K562 (cell line): ENCODE measurements at regions not wholly inside any gene's neighbourhood (a gene's known extent, or its start where the extent isn't known, plus 50 kb on each side); places are given as distances from the start of the nearest gene placed in this dataset.

Experiments used
- ATAC-seq: fragments of 200-7000 bp; cut with Tn5 transposase; 3 replicates; pipeline ENCODE4 v1.9.1; 2020; ENCODE audit warnings: moderate library complexity
- BruUV-seq: library from RNA; stranded (reverse); fragments of 400-500 nt; replicated peaks from 2 replicates; lab custom pipeline; 2021; lab: Mats Ljungman, UMichigan
- CTCF ChIA-PET: fragments of 300-600 bp; formaldehyde crosslinking; extraction: SDS; loops from one replicate; lab custom pipeline; 2021; ENCODE audit warnings: low intra/inter-chr PET ratio; lab: Yijun Ruan, JAX
- POLR2A ChIA-PET: fragments of 300-600, 350-650 bp; sonication (Branson Sonifier 250); formaldehyde crosslinking; extraction: SDS; loops from one replicate; lab custom pipeline; 2021; ENCODE audit warnings: antibody characterized with exemption, inconsistent platforms; lab: Yijun Ruan, JAX
- DNase-seq, 4 experiments: peaks; one replicate each; pipeline versions ENCODE4 v3.0.0 to v3.0.0-alpha.2; 2011 to 2018; ENCODE audit warnings: low spot score in 3 of 4, mixed read lengths in 3 of 4; ENCODE audit errors: extremely low read depth in 1 of 4
- FAIRE-seq: peaks from 2 replicates; lab custom pipeline; 2011; peaks lifted over from hg19 to GRCh38; lab: Jason Lieb, UNC
- H2AFZ ChIP-seq: 2 replicates; pipeline ENCODE4 v1.6.0; 2011; ENCODE audit warnings: low read depth, low read length, control low read depth, inconsistent platforms
- H3K27ac ChIP-seq: fragments of 200-600 bp; 3 replicates; pipeline ENCODE4 v1.8.0; 2011; ENCODE audit warnings: low read depth, mild to moderate bottlenecking, control low read depth, inconsistent platforms, low read length, moderate library complexity, mixed read lengths; ENCODE audit errors: extremely low read depth
- H3K27me3 ChIP-seq, 2 experiments: fragments of 300-600 bp in 1 of 2; 2 replicates in 1 of 2; 3 replicates in 1 of 2; pipeline versions ENCODE4 v1.6.0 to v1.8.0; 2011; ENCODE audit warnings: inconsistent platforms in 2 of 2, low read length in 2 of 2, mild to moderate bottlenecking in 1 of 2, mixed read lengths in 1 of 2, moderate library complexity in 1 of 2; ENCODE audit not compliant: control insufficient read depth in 2 of 2, insufficient read depth in 2 of 2
- H3K36me3 ChIP-seq: fragments of 300-600 bp; 3 replicates; pipeline ENCODE4 v1.8.0; 2011; ENCODE audit warnings: mild to moderate bottlenecking, low read length, inconsistent platforms; ENCODE audit not compliant: control insufficient read depth, insufficient read depth
- H3K4me1 ChIP-seq, 2 experiments: fragments of 200-600 bp in 1 of 2; replicated peaks in 1 of 2; 2 replicates in 1 of 2; 3 replicates in 1 of 2; pipeline versions ENCODE4 v1.5.1 to v1.8.0; 2011; ENCODE audit warnings: inconsistent platforms in 2 of 2, low read length in 2 of 2, mild to moderate bottlenecking in 1 of 2, mixed read lengths in 1 of 2, moderate library complexity in 1 of 2; ENCODE audit not compliant: control insufficient read depth in 2 of 2, insufficient read depth in 2 of 2
- H3K4me2 ChIP-seq: 2 replicates; pipeline ENCODE4 v1.6.1; 2011; ENCODE audit warnings: low read length, control low read depth, inconsistent platforms, mixed read lengths; ENCODE audit not compliant: insufficient read depth
- H3K4me3 ChIP-seq: fragments of 200-600 bp; sonication (generic), shearing (Covaris generic); 2 replicates; pipeline ENCODE4 v1.5.1; 2016; ENCODE audit warnings: control low read depth, inconsistent platforms
- H3K79me2 ChIP-seq: fragments of 200-600 bp; 3 replicates; pipeline ENCODE4 v1.8.0; 2011; ENCODE audit warnings: low read length, inconsistent platforms; ENCODE audit not compliant: control insufficient read depth, insufficient read depth
- H3K9ac ChIP-seq, 2 experiments: 2 replicates each; pipeline versions ENCODE4 v1.6.0 to v1.6.1; 2011; ENCODE audit warnings: low read depth in 2 of 2, low read length in 2 of 2, control low read depth in 1 of 2, inconsistent platforms in 1 of 2, mild to moderate bottlenecking in 1 of 2, mixed read lengths in 1 of 2; ENCODE audit not compliant: insufficient read depth in 1 of 2
- H3K9me1 ChIP-seq: one replicate; pipeline ENCODE4 v1.6.0; 2011; ENCODE audit warnings: inconsistent platforms, mild to moderate bottlenecking, low read length, moderate library complexity; ENCODE audit not compliant: control insufficient read depth, insufficient read depth
- H3K9me3 ChIP-seq: replicated peaks from 2 replicates; pipeline ENCODE4 v1.5.1; 2011; ENCODE audit warnings: low read depth, low read length, inconsistent platforms; ENCODE audit not compliant: control insufficient read depth, insufficient read depth
- H4K20me1 ChIP-seq: replicated peaks from 2 replicates; pipeline ENCODE4 v1.6.1; 2011; ENCODE audit warnings: low read length, inconsistent platforms, mixed read lengths; ENCODE audit not compliant: control insufficient read depth, insufficient read depth
- ETV5 ChIP-seq: sonication (generic); formaldehyde crosslinking; IDR thresholded peaks from 2 replicates; pipeline ENCODE4 v1.4.0; 2020; ENCODE audit warnings: low read depth, mild to moderate bottlenecking, missing genetic modification reagents
- FOXA3 ChIP-seq, 2 experiments: fragments of 450-650 bp in 1 of 2; sonication (generic) in 1 of 2; formaldehyde crosslinking; IDR thresholded peaks in 1 of 2; conservative IDR thresholded peaks in 1 of 2; 2 replicates each; pipeline versions ENCODE4 v1.4.0 to v1.8.0; 2020 to 2022; ENCODE audit warnings: mild to moderate bottlenecking in 2 of 2, missing genetic modification reagents in 1 of 2
- HDAC3 ChIP-seq: fragments of 450-650 bp; IDR thresholded peaks from 2 replicates; pipeline ENCODE4 v1.6.1; 2018; ENCODE audit warnings: borderline replicate concordance, mild to moderate bottlenecking, moderate library complexity; ENCODE audit not compliant: partially characterized antibody
- MXI1 ChIP-seq: IDR thresholded peaks from 2 replicates; pipeline ENCODE4 v1.6.1; 2011; ENCODE audit warnings: low read depth, mild to moderate bottlenecking, improper control_type of control experiment, low read length
- NCOA1 ChIP-seq: fragments of 450-650 bp; IDR thresholded peaks from 2 replicates; pipeline ENCODE4 v1.6.1; 2016; ENCODE audit warnings: low read depth
- RCOR1 ChIP-seq, 2 experiments: IDR thresholded peaks; 2 replicates each; pipeline ENCODE4 v1.6.1; 2012; ENCODE audit warnings: low read depth in 2 of 2, low read length in 2 of 2, borderline replicate concordance in 1 of 2, improper control_type of control experiment in 1 of 2
- SFPQ ChIP-seq: fragments of 200-400 bp; formaldehyde crosslinking; IDR thresholded peaks from 2 replicates; pipeline ENCODE4 v1.6.1; 2017; ENCODE audit warnings: mild to moderate bottlenecking, low read depth, low read length, moderate library complexity
- SMAD1 ChIP-seq: fragments of 150-350 bp; IDR thresholded peaks from 2 replicates; pipeline ENCODE4 v1.6.1; 2014; ENCODE audit warnings: low read length, low read depth; ENCODE audit not compliant: partially characterized antibody
- TBP ChIP-seq: optimal IDR thresholded peaks from 2 replicates; pipeline ENCODE3; 2011; ENCODE audit warnings: low read depth, low read length, improper control_type of control experiment
- TEAD2 ChIP-seq: fragments of 450-650 bp; IDR thresholded peaks from 2 replicates; pipeline ENCODE4 v1.6.1; 2016; ENCODE audit warnings: missing genetic modification characterization, control low read depth, missing compliant biosample characterization
- ZNF146 ChIP-seq: IDR thresholded peaks from one replicate; pipeline ENCODE4 v1.6.1; 2018; ENCODE audit warnings: missing compliant biosample characterization; ENCODE audit not compliant: unreplicated experiment
- WGBS: fragments of 100-300 bp; shearing (Covaris generic); methylation state at CpG from one replicate; pipeline ENCODE4 v1.1.6; 2016; ENCODE audit warnings: low coverage, mixed read lengths; ENCODE audit not compliant: insufficient coverage; ENCODE audit errors: missing lambda C conversion rate; 5-methylcytosine and 5-hydroxymethylcytosine counted together
- in situ Hi-C: fragments of 300-500 bp; cut with MboI; formaldehyde crosslinking; loops from 4 replicates; pipeline ENCODE4 v1.15.0; 2018; ENCODE audit warnings: inconsistent platforms, mixed read lengths
- intact Hi-C: fragments of 100-400 bp; cut with micrococcal nuclease; formaldehyde crosslinking; loops from 2 replicates; pipeline ENCODE4 v1.14.2; 2022
- TF ChIP-seq, protein P1 (sequence below): fragments of 450-650 bp; IDR thresholded peaks from 2 replicates; pipeline ENCODE4 v1.6.1; 2016; ENCODE audit warnings: mild to moderate bottlenecking

DNA sequence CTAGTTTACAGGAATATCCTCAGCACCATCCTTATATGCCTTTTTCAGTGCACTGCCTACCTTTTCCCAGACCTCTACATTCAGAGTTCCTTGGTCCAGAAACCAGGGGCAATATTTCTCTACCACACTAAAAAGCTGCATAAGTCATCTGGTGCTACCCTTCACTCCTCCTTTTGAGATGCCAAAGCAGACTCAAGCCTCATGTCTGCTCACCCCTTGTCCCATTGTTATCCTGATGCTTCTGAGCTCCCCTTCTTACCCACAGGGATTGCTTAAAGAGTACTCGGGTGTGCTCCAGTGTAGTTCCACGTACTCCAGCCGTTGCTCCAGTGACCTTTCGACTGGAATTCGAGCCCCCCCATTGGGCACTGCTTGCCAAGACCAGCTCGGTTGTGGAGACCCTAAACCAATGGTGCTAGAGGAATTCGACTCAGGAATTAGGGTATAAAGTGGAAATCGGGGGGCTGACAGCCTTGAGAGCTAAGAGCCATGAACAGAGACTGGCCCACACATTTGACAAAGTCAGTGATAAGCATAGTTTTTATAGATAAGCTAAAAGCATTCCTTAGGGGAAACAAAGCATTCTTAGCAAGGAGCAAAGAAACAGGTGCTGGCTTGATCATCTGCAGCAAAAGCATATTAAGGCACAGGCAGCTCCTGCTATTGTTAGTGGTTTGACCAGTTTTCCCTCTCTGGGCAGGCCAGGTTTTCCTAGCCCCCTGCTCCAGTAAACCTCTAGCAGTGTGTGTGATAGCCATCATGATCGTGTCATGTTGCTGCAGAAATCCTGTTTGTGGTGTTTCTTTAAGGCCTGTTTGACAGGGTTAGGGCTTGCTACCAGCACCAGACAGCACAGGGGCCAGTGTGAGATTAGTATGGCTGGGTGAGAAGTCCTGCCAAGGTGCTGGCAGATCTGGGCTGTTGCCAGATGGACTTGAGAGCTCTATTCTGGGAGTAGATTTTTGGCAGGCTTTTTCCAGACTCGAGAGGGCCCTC is 57.5 kb upstream of the WDR1 start (continued):
- no peak for TF ChIP-seq SFPQ

DNA sequence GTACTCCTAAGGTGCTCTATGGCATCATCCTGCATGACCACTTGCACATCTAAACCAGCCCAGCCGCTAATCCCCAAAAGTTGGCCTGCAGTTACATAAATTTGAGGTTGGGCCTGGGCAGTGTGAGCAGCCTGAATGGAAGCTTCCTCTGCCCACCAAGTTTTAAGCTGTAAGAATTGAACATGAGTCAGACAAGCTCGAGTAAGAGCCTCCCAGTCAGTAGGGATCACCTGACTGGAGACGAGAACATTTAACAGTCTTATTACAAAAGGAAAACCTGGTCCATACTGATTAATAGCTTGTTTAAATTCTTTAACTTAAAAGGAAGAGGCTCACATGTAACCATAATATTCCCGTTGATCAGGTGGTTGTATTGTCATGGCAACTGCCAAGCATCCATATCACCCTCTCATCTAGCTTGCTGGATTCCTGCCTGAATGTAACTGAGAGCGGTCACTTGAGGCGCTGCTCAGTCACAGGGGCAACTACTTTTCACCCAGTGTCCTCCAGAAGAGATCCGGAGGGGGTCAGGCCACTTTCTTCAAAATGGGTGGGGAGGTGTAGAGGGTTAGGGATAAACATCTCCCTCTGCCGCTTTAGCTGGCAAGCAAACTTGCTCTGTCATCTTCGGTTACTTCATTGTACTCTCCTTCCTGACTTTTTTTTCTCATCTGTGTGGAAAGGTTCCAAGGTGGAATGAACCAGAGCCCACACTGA is 56.6 kb upstream of the WDR1 start:
- WGBS = 8% methylated on average over 9 of the region's 9 CpGs
- peak overlapping the region; percentile 93 for H3K27ac ChIP-seq
- POLR2A ChIA-PET = interaction anchor here (0.6 to 6.7 kb wide), 17 partner anchors 9 to 285 kb away, joined by 3 to 65 read pairs (median 4); partner anchors contain the start of genes WDR1 and ZNF518B
- CTCF ChIA-PET = interaction anchor here (1.5 kb wide), 1 partner anchor 231 kb away, joined by 5 read pairs; no protein-coding TSS in a partner anchor
- in situ Hi-C loops = loop anchor here (25.0 kb wide), 1 partner anchor 1239 kb away; no protein-coding TSS in a partner anchor
- no peaks in the 10 kb centered on the region for H3K9me1 ChIP-seq
- ATAC-seq (peak; percentile 90), DNase-seq (peak; percentile 83 to 96 (median 86)), FAIRE-seq (peak; percentile 95)
- intact Hi-C loops = loop anchor here (1.0 to 5.0 kb wide), 6 partner anchors 8 to 284 kb away; partner anchors contain the start of gene ZNF518B
- H3K27me3 ChIP-seq = no peaks in the 10 kb centered on the region
- H3K9me3 ChIP-seq = peaks cover 5% of the 10 kb centered on the region
- peak overlapping the region; percentile 71; the same call in 1 of the 2 replicates for H2AFZ ChIP-seq
- no TSS peak for BruUV-seq
- H3K79me2 ChIP-seq = peaks cover 43% of the 10 kb centered on the region
- no peaks in the 10 kb centered on the region; the same call in 1 of the 3 replicates for H3K36me3 ChIP-seq
- H3K9ac ChIP-seq = peak overlapping the region; percentile 6 to 87; a peak in 2 of 4 replicates
- no peaks in the 10 kb centered on the region for H4K20me1 ChIP-seq
- H3K4me1 ChIP-seq = peaks cover 27 to 76% of the 10 kb centered on the region in 2 experiments
- no peak overlapping the region; the same call in 1 of the 2 replicates for H3K4me3 ChIP-seq
- H3K4me2 ChIP-seq = peak overlapping the region; percentile 86
- TF ChIP-seq NCOA1 (peak; percentile 73; the same call in 1 of the 2 replicates), RCOR1 (IDR thresholded peaks at IDR 0.05; ENCODE audit: borderline replicate concordance in 1 of 2, low read depth in 2 of 2, low read length in 2 of 2) (peak in 1 of 2 experiments; percentile 87; a peak in 3 of 4 replicates), ETV5 (CRISPR knock-in tag) (peak; percentile 73; the same call in 1 of the 2 replicates), TEAD2 (tag) (peak; percentile 60; the same call in 1 of the 2 replicates), SMAD1 (peak; percentile 46), FOXA3 (CRISPR knock-in tag; conservative IDR thresholded peaks at IDR 0.05 in 1 of 2, IDR thresholded peaks at IDR 0.05 in 1 of 2) (peak in 1 of 2 experiments; percentile 51; a peak in 1 of 4 replicates), MXI1 (peak; percentile 92), TBP (peak; percentile 18), ZNF146 (CRISPR knock-in tag) (no peak), HDAC3 (peak; percentile 22)
- TF ChIP-seq, protein P1, sequence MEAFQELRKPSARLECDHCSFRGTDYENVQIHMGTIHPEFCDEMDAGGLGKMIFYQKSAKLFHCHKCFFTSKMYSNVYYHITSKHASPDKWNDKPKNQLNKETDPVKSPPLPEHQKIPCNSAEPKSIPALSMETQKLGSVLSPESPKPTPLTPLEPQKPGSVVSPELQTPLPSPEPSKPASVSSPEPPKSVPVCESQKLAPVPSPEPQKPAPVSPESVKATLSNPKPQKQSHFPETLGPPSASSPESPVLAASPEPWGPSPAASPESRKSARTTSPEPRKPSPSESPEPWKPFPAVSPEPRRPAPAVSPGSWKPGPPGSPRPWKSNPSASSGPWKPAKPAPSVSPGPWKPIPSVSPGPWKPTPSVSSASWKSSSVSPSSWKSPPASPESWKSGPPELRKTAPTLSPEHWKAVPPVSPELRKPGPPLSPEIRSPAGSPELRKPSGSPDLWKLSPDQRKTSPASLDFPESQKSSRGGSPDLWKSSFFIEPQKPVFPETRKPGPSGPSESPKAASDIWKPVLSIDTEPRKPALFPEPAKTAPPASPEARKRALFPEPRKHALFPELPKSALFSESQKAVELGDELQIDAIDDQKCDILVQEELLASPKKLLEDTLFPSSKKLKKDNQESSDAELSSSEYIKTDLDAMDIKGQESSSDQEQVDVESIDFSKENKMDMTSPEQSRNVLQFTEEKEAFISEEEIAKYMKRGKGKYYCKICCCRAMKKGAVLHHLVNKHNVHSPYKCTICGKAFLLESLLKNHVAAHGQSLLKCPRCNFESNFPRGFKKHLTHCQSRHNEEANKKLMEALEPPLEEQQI = peak; percentile 74; the same call in 1 of the 2 replicates
